Uterus (tissue), 2 donors: ENCODE measurements at regions not wholly inside any gene's neighbourhood (a gene's known extent, or its start where the extent isn't known, plus 50 kb on each side); places are given as distances from the start of the nearest gene placed in this dataset.

ENCODE experiments used
- POLR2A ChIP-seq, 2 donors: fragments of 450-650 bp; IDR thresholded peaks; one replicate each; pipeline ENCODE4 v1.6.1; 2016; ENCODE audit warnings: antibody characterized with exemption in 2 of 2, mild to moderate bottlenecking in 1 of 2, moderate library complexity in 1 of 2
- TF ChIP-seq, protein P1 (sequence below), 4 experiments: fragments of 200-600 bp in 2 of 4; fragments of 450-650 bp in 2 of 4; sonication (generic) in 2 of 4; IDR thresholded peaks; one replicate each; pipeline ENCODE4 v1.5.1; 2016 to 2019; ENCODE audit warnings: antibody characterized with exemption in 4 of 4, mild to moderate bottlenecking in 2 of 4, moderate library complexity in 1 of 4

DNA sequence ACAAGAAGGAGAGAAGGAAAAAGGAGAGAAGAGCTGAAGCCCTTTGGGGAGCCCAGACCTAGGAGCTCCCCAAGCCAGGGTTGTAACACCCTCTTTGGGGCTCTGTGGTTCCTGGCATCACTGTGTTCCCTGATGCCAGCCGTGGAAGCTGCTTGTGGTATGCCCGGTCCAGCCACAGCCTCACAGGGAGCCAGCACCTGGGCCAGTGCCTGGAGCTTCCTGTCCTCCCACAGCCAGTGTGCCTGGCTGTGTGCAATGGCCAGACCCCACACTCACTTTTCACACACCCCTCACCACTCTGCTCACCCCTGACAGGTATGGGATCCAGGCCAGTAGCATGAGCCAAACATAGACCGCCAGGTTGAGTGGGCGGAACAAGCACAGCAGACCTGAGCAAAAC, 834.7 kb downstream of the FLRT2 start:
- TF ChIP-seq, protein P1, sequence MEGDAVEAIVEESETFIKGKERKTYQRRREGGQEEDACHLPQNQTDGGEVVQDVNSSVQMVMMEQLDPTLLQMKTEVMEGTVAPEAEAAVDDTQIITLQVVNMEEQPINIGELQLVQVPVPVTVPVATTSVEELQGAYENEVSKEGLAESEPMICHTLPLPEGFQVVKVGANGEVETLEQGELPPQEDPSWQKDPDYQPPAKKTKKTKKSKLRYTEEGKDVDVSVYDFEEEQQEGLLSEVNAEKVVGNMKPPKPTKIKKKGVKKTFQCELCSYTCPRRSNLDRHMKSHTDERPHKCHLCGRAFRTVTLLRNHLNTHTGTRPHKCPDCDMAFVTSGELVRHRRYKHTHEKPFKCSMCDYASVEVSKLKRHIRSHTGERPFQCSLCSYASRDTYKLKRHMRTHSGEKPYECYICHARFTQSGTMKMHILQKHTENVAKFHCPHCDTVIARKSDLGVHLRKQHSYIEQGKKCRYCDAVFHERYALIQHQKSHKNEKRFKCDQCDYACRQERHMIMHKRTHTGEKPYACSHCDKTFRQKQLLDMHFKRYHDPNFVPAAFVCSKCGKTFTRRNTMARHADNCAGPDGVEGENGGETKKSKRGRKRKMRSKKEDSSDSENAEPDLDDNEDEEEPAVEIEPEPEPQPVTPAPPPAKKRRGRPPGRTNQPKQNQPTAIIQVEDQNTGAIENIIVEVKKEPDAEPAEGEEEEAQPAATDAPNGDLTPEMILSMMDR (IDR thresholded peaks at IDR 0.05), result no peak
- no peak for TF ChIP-seq POLR2A (IDR thresholded peaks at IDR 0.05)
